Uterus (tissue), 2 donors: ENCODE measurements at regions not wholly inside any gene's neighbourhood (a gene's known extent, or its start where the extent isn't known, plus 50 kb on each side); places are given as distances from the start of the nearest gene placed in this dataset.

Source experiments
- CTCF ChIP-seq, 4 experiments: fragments of 200-600 bp in 2 of 4; fragments of 450-650 bp in 2 of 4; sonication (generic) in 2 of 4; IDR thresholded peaks; one replicate each; pipeline ENCODE4 v1.5.1; 2016 to 2019; ENCODE audit warnings: antibody characterized with exemption in 4 of 4, mild to moderate bottlenecking in 2 of 4, moderate library complexity in 1 of 4
- POLR2A ChIP-seq, 2 donors: fragments of 450-650 bp; IDR thresholded peaks; one replicate each; pipeline ENCODE4 v1.6.1; 2016; ENCODE audit warnings: antibody characterized with exemption in 2 of 2, mild to moderate bottlenecking in 1 of 2, moderate library complexity in 1 of 2

GRCh38 chr11:103705642-103706041, 330.8 kb upstream of the DDI1 start:
- TF ChIP-seq CTCF (IDR thresholded peaks at IDR 0.05): no peak
- TF ChIP-seq POLR2A (IDR thresholded peaks at IDR 0.05): no peak
